HFFc6 (cell line): ENCODE measurements at regions not wholly inside any gene's neighbourhood (a gene's known extent, or its start where the extent isn't known, plus 50 kb on each side); places are given as distances from the start of the nearest gene placed in this dataset.

ENCODE experiments used
- DNase-seq: peaks from one replicate; pipeline ENCODE4 v3.0.0-alpha.2; 2018
- H3K27ac Mint-ChIP-seq: 2 replicates; pipeline ENCODE4 v1.8.0; 2020; ENCODE audit warnings: mild to moderate bottlenecking, mixed read lengths
- H3K27me3 Mint-ChIP-seq: 2 replicates; pipeline ENCODE4 v1.8.0; 2021; ENCODE audit warnings: mild to moderate bottlenecking, moderate library complexity, mixed read lengths; ENCODE audit not compliant: insufficient read depth
- H3K36me3 Mint-ChIP-seq: 2 replicates; pipeline ENCODE4 v1.8.0; 2021; ENCODE audit warnings: low read depth, mixed read lengths
- H3K4me1 Mint-ChIP-seq: 2 replicates; pipeline ENCODE4 v1.8.0; 2020; ENCODE audit warnings: low read depth, mixed read lengths
- H3K4me3 Mint-ChIP-seq: 2 replicates; pipeline ENCODE4 v1.8.0; 2020; ENCODE audit warnings: mild to moderate bottlenecking, moderate library complexity, mixed read lengths
- H3K9me3 Mint-ChIP-seq: 2 replicates; pipeline ENCODE4 v1.8.0; 2020; ENCODE audit warnings: mild to moderate bottlenecking, mixed read lengths
- CTCF ChIP-seq: fragments of 200-600 bp; sonication (generic); IDR thresholded peaks from 2 replicates; pipeline ENCODE4 v1.5.0; 2021; ENCODE audit warnings: antibody characterized with exemption, mild to moderate bottlenecking

- Mint-ChIP-seq H3K9me3 (peaks cover 41% of the 10 kb centered on the region), H3K4me3 (no peak overlapping the region), H3K27ac (no peak overlapping the region)
Observed at GRCh38 chr6:164325168-164325567, 910.6 kb downstream of the QKI start.

GRCh38 chr6:164322533-164322932, 908.0 kb downstream of the QKI start:
- no peak overlapping the region for H3K4me3 Mint-ChIP-seq
- H3K36me3 Mint-ChIP-seq, result peaks cover 4% of the 10 kb centered on the region; the same call in 1 of the 2 replicates
- no peaks in the 10 kb centered on the region for H3K27me3 Mint-ChIP-seq
- DNase-seq, result no peak
- H3K27ac Mint-ChIP-seq, result no peak overlapping the region
- H3K4me1 Mint-ChIP-seq, result no peaks in the 10 kb centered on the region
- peaks cover 46% of the 10 kb centered on the region for H3K9me3 Mint-ChIP-seq
- TF ChIP-seq CTCF, result no peak

More at GRCh38 chr6:164325168-164325567, 910.6 kb downstream of the QKI start:
- no peaks in the 10 kb centered on the region for H3K4me1 Mint-ChIP-seq
- no peaks in the 10 kb centered on the region for H3K27me3 Mint-ChIP-seq
- DNase-seq, result no peak
- no peak for TF ChIP-seq CTCF
- peaks cover 4% of the 10 kb centered on the region; the same call in 1 of the 2 replicates for H3K36me3 Mint-ChIP-seq

GRCh38 chr6:164321297-164321696, 906.8 kb downstream of the QKI start:
- Mint-ChIP-seq H3K27me3 (no peaks in the 10 kb centered on the region), H3K9me3 (peaks cover 48% of the 10 kb centered on the region), H3K27ac (no peak overlapping the region), H3K4me1 (no peaks in the 10 kb centered on the region), H3K4me3 (no peak overlapping the region), H3K36me3 (peaks cover 4% of the 10 kb centered on the region; the same call in 1 of the 2 replicates)
- TF ChIP-seq CTCF, result no peak
- DNase-seq, result no peak

- Mint-ChIP-seq H3K36me3 (no peaks in the 10 kb centered on the region), H3K9me3 (peaks cover 50% of the 10 kb centered on the region), H3K4me1 (no peaks in the 10 kb centered on the region), H3K27ac (no peak overlapping the region), H3K27me3 (no peaks in the 10 kb centered on the region), H3K4me3 (no peak overlapping the region)
- DNase-seq, result no peak
- no peak for TF ChIP-seq CTCF
Observed at GRCh38 chr6:164315376-164315775, 900.9 kb downstream of the QKI start.

- no peak for TF ChIP-seq CTCF
- Mint-ChIP-seq H3K27me3 (no peaks in the 10 kb centered on the region), H3K27ac (no peak overlapping the region), H3K4me3 (no peak overlapping the region), H3K9me3 (peaks cover 45% of the 10 kb centered on the region), H3K4me1 (no peaks in the 10 kb centered on the region), H3K36me3 (no peaks in the 10 kb centered on the region)
- no peak for DNase-seq
Observed at GRCh38 chr6:164308339-164308738, 893.8 kb downstream of the QKI start.
